ENCODE measurements at regions not wholly inside any gene's neighbourhood (a gene's known extent, or its start where the extent isn't known, plus 50 kb on each side); places are given as distances from the start of the nearest gene placed in this dataset.

DNA sequence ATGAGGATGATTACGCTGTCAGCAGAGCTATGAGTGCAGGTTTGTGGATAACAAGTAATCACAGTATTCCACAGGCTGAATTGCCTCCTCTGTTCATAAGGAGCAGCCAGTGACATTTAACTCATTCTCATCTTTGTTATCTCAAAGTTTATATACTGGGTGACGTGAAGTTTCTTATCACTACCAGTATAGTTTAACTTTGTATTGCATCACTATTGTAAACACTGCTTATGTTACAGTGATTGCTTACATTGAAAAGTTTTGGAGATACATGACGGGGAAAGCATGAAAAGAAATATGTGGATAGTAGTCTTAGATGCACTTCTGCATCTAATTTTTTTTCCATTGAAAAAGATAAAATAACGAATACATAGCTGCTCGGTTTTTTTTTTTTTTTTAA, 429.7 kb downstream of the VGLL3 start:
- TF ChIP-seq, protein P1, sequence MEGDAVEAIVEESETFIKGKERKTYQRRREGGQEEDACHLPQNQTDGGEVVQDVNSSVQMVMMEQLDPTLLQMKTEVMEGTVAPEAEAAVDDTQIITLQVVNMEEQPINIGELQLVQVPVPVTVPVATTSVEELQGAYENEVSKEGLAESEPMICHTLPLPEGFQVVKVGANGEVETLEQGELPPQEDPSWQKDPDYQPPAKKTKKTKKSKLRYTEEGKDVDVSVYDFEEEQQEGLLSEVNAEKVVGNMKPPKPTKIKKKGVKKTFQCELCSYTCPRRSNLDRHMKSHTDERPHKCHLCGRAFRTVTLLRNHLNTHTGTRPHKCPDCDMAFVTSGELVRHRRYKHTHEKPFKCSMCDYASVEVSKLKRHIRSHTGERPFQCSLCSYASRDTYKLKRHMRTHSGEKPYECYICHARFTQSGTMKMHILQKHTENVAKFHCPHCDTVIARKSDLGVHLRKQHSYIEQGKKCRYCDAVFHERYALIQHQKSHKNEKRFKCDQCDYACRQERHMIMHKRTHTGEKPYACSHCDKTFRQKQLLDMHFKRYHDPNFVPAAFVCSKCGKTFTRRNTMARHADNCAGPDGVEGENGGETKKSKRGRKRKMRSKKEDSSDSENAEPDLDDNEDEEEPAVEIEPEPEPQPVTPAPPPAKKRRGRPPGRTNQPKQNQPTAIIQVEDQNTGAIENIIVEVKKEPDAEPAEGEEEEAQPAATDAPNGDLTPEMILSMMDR (IDR thresholded peaks at IDR 0.05; ENCODE audit: low read depth, low read length) = no peak
- H3K4me3 ChIP-seq (replicated peaks in 1 of 2; ENCODE audit: low read depth in 2 of 2, low read length in 2 of 2) = no peak overlapping the region
- DNase-seq (ENCODE audit: low read depth in 2 of 2) = no peak

DNA sequence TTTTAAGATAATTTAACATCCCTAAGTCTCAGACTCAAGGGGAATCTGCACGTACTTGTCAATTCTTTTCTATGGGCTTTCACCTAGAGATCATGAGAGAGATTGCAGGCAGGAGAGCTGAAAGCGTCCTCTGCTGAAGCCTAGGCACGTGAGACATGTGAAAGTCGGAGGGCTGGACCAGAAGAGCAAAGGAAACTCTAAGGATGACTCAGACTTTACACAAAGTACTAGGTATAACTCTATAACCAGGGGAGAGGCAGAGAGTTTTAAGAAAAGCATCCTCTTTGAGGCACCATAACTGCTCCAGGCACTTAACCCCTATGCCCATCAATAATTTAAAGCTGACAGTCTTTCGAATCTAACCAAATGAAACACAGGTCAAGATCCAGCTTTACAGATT, 436.6 kb downstream of the VGLL3 start:
- H3K4me3 ChIP-seq (replicated peaks in 1 of 2; ENCODE audit: low read depth in 2 of 2, low read length in 2 of 2) = no peak overlapping the region
- TF ChIP-seq, protein P1 (IDR thresholded peaks at IDR 0.05; ENCODE audit: low read depth, low read length) = no peak
- DNase-seq (ENCODE audit: low read depth in 2 of 2) = no peak

DNA sequence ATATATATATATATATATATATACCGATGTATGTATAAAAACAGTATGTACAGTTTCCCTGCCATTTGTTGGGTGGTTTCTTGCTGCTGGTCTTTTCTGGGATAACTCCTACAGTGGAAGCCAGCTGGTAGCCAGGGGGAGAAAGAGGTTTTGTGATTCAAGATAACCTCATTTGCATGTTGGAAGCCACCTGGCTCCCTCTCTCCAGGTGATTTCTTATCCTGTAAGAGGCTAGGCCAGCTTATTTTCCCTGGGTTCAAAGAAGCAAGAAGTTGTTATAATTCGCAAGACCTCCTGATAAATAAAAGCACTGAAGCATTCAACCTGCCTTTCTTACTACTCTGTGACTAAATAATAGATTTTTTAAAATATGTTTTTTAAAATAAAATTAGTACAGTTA, 443.3 kb downstream of the VGLL3 start:
- H3K4me3 ChIP-seq (replicated peaks in 1 of 2; ENCODE audit: low read depth in 2 of 2, low read length in 2 of 2) = no peak overlapping the region
- DNase-seq (ENCODE audit: low read depth in 2 of 2) = no peak
- TF ChIP-seq, protein P1 (IDR thresholded peaks at IDR 0.05; ENCODE audit: low read depth, low read length) = no peak

DNA sequence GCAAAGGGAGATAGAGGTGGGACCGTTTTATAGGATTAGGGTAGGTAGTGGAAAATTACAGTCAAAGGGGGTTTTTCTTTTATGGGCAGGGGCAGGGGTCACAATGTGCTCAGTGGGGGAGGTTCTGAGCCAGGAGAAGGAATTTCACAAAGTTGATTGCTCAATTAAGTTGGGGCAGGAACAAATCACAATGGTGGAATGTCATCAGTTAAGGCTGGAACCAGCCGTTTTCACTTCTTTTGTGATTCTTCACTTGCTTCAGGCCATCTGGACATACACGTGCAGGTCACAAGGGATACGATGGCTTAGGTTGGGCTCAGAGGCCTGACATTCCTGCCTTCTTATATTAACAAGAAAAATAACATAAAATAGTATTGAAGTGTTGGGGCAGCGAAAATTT, 453.8 kb downstream of the VGLL3 start:
- H3K4me3 ChIP-seq (replicated peaks in 1 of 2; ENCODE audit: low read depth in 2 of 2, low read length in 2 of 2) = no peak overlapping the region
- TF ChIP-seq, protein P1 (IDR thresholded peaks at IDR 0.05; ENCODE audit: low read depth, low read length) = no peak
- no peak for DNase-seq (ENCODE audit: low read depth in 2 of 2)

DNA sequence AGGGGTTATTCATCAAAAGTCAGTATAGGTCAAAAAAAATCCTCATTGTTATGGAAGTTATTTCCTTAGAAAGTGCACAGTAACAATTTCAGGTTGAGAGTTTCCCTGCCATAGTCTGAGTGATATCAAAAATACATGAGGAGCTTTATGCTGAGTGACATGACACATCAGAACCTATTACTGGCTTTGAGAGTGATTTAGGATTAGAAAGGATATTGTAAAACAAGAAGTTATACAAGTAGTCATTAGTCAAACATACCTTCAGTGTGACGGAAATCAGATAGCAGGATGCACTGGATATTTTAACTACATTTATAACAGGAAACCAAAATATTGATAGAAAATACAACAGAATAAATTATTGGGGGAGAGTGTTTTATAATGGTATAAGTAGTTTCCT, 471.1 kb downstream of the VGLL3 start:
- no peak overlapping the region for H3K4me3 ChIP-seq (replicated peaks in 1 of 2; ENCODE audit: low read depth in 2 of 2, low read length in 2 of 2)
- TF ChIP-seq, protein P1 (IDR thresholded peaks at IDR 0.05; ENCODE audit: low read depth, low read length) = no peak
- no peak for DNase-seq (ENCODE audit: low read depth in 2 of 2)

DNA sequence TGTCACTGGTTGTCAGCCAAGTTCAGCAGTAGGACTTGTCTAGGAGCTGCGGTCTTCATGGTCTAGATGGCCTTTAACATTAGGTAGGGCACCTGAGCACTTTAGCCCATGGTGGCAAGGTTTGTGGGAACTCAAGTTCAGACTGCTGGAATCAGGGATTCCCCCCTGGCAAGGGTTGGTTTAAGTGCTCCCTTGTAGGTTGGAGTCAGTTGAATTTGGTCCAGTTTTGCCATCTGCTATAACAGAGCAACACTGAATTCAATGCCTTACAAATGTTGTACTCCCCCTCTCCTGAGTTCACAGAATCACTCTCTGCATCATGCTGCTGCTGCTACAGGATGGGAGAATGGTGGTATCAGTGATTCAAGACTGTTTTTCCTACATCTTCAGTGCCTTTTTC, 509.3 kb downstream of the VGLL3 start:
- DNase-seq (ENCODE audit: low read depth in 2 of 2) = no peak
- no peak overlapping the region for H3K4me3 ChIP-seq (replicated peaks in 1 of 2; ENCODE audit: low read depth in 2 of 2, low read length in 2 of 2)
- TF ChIP-seq, protein P1 (IDR thresholded peaks at IDR 0.05; ENCODE audit: low read depth, low read length) = no peak

DNA sequence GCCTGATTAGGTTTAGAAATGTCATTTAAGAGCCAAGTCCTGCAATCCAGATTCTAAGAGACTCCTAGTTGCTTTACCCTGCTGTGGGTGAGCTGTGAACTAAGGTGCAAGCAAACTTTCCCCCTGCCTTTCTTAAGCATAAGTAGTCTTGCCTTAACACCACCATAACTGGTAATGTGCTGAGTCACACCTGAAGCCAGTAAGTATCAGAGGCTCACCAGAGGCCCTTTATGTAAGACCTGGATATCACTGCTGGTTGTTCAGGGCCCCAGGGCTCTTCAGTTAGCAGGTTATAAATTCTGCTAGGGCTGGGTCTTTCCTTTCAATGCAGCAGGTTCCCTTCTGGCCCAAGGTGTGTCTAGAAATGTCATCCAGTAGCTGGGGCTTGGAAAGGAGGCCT, 509.9 kb downstream of the VGLL3 start:
- TF ChIP-seq, protein P1 (IDR thresholded peaks at IDR 0.05; ENCODE audit: low read depth, low read length) = no peak
- DNase-seq (ENCODE audit: low read depth in 2 of 2) = no peak
- no peak overlapping the region for H3K4me3 ChIP-seq (replicated peaks in 1 of 2; ENCODE audit: low read depth in 2 of 2, low read length in 2 of 2)
